Stomach (tissue), 4 donors: ENCODE measurements at regions not wholly inside any gene's neighbourhood (a gene's known extent, or its start where the extent isn't known, plus 50 kb on each side); places are given as distances from the start of the nearest gene placed in this dataset.

Experiments used
- CTCF ChIP-seq, 7 experiments: fragments of 450-650 bp in 4 of 7; fragments of 200-600 bp in 3 of 7; sonication (generic) in 3 of 7; IDR thresholded peaks; one replicate each; pipeline ENCODE4 v1.5.1; 2016 to 2019; ENCODE audit warnings: antibody characterized with exemption in 7 of 7, control low read depth in 2 of 7, mild to moderate bottlenecking in 1 of 7
- EP300 ChIP-seq: sonication (generic); formaldehyde crosslinking; IDR thresholded peaks from one replicate; pipeline ENCODE4 v1.6.1; 2017; ENCODE audit warnings: antibody characterized with exemption
- POLR2A ChIP-seq, 4 donors: fragments of 450-650 bp; IDR thresholded peaks; one replicate each; pipeline ENCODE4 v1.6.1; 2016; ENCODE audit warnings: antibody characterized with exemption in 4 of 4, control low read depth in 2 of 4, mild to moderate bottlenecking in 1 of 4, moderate library complexity in 1 of 4

GRCh38 chr14:97402279-97402678 is 605.1 kb downstream of the VRK1 start:
- TF ChIP-seq CTCF (IDR thresholded peaks at IDR 0.05) (no peak), POLR2A (IDR thresholded peaks at IDR 0.05) (no peak), EP300 (no peak)
